ENCODE measurements at regions not wholly inside any gene's neighbourhood (a gene's known extent, or its start where the extent isn't known, plus 50 kb on each side); places are given as distances from the start of the nearest gene placed in this dataset.

- TF ChIP-seq CTCF (conservative IDR thresholded peaks at IDR 0.05; ENCODE audit: low read depth, low read length) (no peak), POLR2A (IDR thresholded peaks at IDR 0.05; ENCODE audit: low read depth, low read length) (no peak), MAFK (IDR thresholded peaks at IDR 0.05; ENCODE audit: low read depth, low read length) (no peak), SMC3 (IDR thresholded peaks at IDR 0.05; ENCODE audit: low read depth, low read length) (no peak), BHLHE40 (IDR thresholded peaks at IDR 0.05; ENCODE audit: low read depth, low read length) (no peak), USF2 (IDR thresholded peaks at IDR 0.05; ENCODE audit: low read depth, low read length) (no peak), ELK1 (IDR thresholded peaks at IDR 0.05; ENCODE audit: borderline replicate concordance, low read depth, low read length) (no peak), CEBPB (IDR thresholded peaks at IDR 0.05; ENCODE audit: low read depth, low read length) (no peak), RCOR1 (IDR thresholded peaks at IDR 0.05; ENCODE audit: insufficient replicate concordance, low read length) (no peak), RAD21 (IDR thresholded peaks at IDR 0.05; ENCODE audit: low read length) (no peak), RFX5 (IDR thresholded peaks at IDR 0.05; ENCODE audit: low read depth, low read length) (no peak)
These were observed 270.2 kb upstream of the KLF4 start for GRCh38 chr9:107759823-107760166.
